ENCODE measurements at regions not wholly inside any gene's neighbourhood (a gene's known extent, or its start where the extent isn't known, plus 50 kb on each side); places are given as distances from the start of the nearest gene placed in this dataset.
"Not testable (repeated sequence)": the region's sequence is repeated elsewhere in the genome, so short reads cannot be mapped to it uniquely, and the experiment has no call there.

- not testable (repeated sequence) for H3K56ac ChIP-seq (ENCODE audit: low read length); H3K23ac ChIP-seq (ENCODE audit: low read length); H3K27me3 ChIP-seq (ENCODE audit: insufficient read depth, low read length, poor library complexity); H3K4me1 ChIP-seq (ENCODE audit: control insufficient read depth, low read depth, low read length); H3K4ac ChIP-seq (ENCODE audit: low read depth, low read length); H3K79me2 ChIP-seq (ENCODE audit: control insufficient read depth, insufficient read depth, low read length); H4K5ac ChIP-seq (ENCODE audit: low read length); H2BK120ac ChIP-seq (ENCODE audit: low read depth, low read length); H3K4me2 ChIP-seq (ENCODE audit: low read length); H2AK5ac ChIP-seq (ENCODE audit: low read length); H3K36me3 ChIP-seq (ENCODE audit: control insufficient read depth, insufficient read depth, low read length); H2BK5ac ChIP-seq (ENCODE audit: low read length); H3K27ac ChIP-seq (ENCODE audit: low read depth, low read length); H2BK15ac ChIP-seq (replicated peaks; ENCODE audit: low read depth); H4K8ac ChIP-seq (ENCODE audit: low read depth, low read length); H3K9ac ChIP-seq (ENCODE audit: low read length); H3K79me1 ChIP-seq (ENCODE audit: low read length); H3K18ac ChIP-seq (ENCODE audit: low read length); H3K4me3 ChIP-seq (ENCODE audit: low read length)
- WGBS (ENCODE audit: extremely low coverage, insufficient coverage, low lambda C conversion rate): no CpG with 5 or more reads among the region's 7 CpGs
- peak; percentile 73 for DNase-seq
Measured at GRCh38 chr7:69106449-69106848, 491.8 kb upstream of the AUTS2 start.

DNA sequence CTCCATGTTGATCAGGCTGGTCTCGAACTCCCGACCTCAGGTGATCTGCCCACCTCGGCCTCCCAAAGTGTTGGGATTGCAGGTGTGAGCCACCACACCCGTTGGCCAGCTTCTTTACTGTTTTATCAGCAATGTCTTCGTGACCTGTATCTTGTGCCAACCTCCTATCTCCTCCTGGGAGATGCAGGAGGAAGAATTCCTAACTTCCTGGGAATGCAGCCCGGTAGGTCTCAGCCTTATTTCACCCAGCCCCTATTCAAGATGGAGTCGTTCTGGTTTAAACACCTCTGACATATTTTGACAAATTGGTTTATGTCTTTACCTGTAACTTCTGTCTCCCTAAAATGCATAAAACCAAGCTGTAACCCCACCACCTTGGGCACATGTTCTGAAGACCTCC is 491.3 kb upstream of the AUTS2 start:
- not testable (repeated sequence) for H3K79me1 ChIP-seq (ENCODE audit: low read length); H3K4me3 ChIP-seq (ENCODE audit: low read length); DNase-seq

GRCh38 chr7:69108097-69108496 is 490.2 kb upstream of the AUTS2 start:
- peaks cover 8% of the 10 kb centered on the region for H3K4me1 ChIP-seq (ENCODE audit: control insufficient read depth, low read depth, low read length)
- no peak for DNase-seq
- WGBS (ENCODE audit: extremely low coverage, insufficient coverage, low lambda C conversion rate): no CpG with 5 or more reads among the region's 10 CpGs

More for the DNA sequence above, 491.3 kb upstream of the AUTS2 start:
- H3K79me2 ChIP-seq (ENCODE audit: control insufficient read depth, insufficient read depth, low read length); H3K56ac ChIP-seq (ENCODE audit: low read length); H4K8ac ChIP-seq (ENCODE audit: low read depth, low read length); H3K27ac ChIP-seq (ENCODE audit: low read depth, low read length); H2BK15ac ChIP-seq (replicated peaks; ENCODE audit: low read depth); H3K4ac ChIP-seq (ENCODE audit: low read depth, low read length); H2BK120ac ChIP-seq (ENCODE audit: low read depth, low read length); H2BK5ac ChIP-seq (ENCODE audit: low read length); H3K4me2 ChIP-seq (ENCODE audit: low read length); H4K5ac ChIP-seq (ENCODE audit: low read length); H3K9ac ChIP-seq (ENCODE audit: low read length); H3K36me3 ChIP-seq (ENCODE audit: control insufficient read depth, insufficient read depth, low read length); H3K27me3 ChIP-seq (ENCODE audit: insufficient read depth, low read length, poor library complexity); H3K4me1 ChIP-seq (ENCODE audit: control insufficient read depth, low read depth, low read length); H3K23ac ChIP-seq (ENCODE audit: low read length): not testable (repeated sequence)
- no CpG with 5 or more reads among the region's 7 CpGs for WGBS (ENCODE audit: extremely low coverage, insufficient coverage, low lambda C conversion rate)
- H2AK5ac ChIP-seq (ENCODE audit: low read length): peak overlapping the region; percentile 59
- H3K18ac ChIP-seq (ENCODE audit: low read length): peak overlapping the region; percentile 41

GRCh38 chr7:69109246-69109645 is 489.0 kb upstream of the AUTS2 start:
- H3K56ac ChIP-seq (ENCODE audit: low read length): no peak overlapping the region
- H3K23ac ChIP-seq (ENCODE audit: low read length): no peak overlapping the region

More at GRCh38 chr7:69108097-69108496, 490.2 kb upstream of the AUTS2 start:
- H3K4me2 ChIP-seq (ENCODE audit: low read length): no peak overlapping the region
- no peaks in the 10 kb centered on the region for H3K36me3 ChIP-seq (ENCODE audit: control insufficient read depth, insufficient read depth, low read length)
- no peaks in the 10 kb centered on the region for H3K27me3 ChIP-seq (ENCODE audit: insufficient read depth, low read length, poor library complexity)
- H2BK5ac ChIP-seq (ENCODE audit: low read length): no peak overlapping the region
- no peak overlapping the region for H2AK5ac ChIP-seq (ENCODE audit: low read length)
- no peak overlapping the region for H2BK120ac ChIP-seq (ENCODE audit: low read depth, low read length)
- H3K9ac ChIP-seq (ENCODE audit: low read length): no peak overlapping the region
- H3K4me3 ChIP-seq (ENCODE audit: low read length): no peak overlapping the region
- no peak overlapping the region for H3K4ac ChIP-seq (ENCODE audit: low read depth, low read length)
- no peak overlapping the region for H3K18ac ChIP-seq (ENCODE audit: low read length)
- H3K23ac ChIP-seq (ENCODE audit: low read length): no peak overlapping the region
- no peak overlapping the region for H2BK15ac ChIP-seq (replicated peaks; ENCODE audit: low read depth)
- no peak overlapping the region for H3K56ac ChIP-seq (ENCODE audit: low read length)
- no peak overlapping the region for H3K27ac ChIP-seq (ENCODE audit: low read depth, low read length)
- no peaks in the 10 kb centered on the region for H3K79me1 ChIP-seq (ENCODE audit: low read length)
- no peak overlapping the region for H4K8ac ChIP-seq (ENCODE audit: low read depth, low read length)
- no peaks in the 10 kb centered on the region for H3K79me2 ChIP-seq (ENCODE audit: control insufficient read depth, insufficient read depth, low read length)
- H4K5ac ChIP-seq (ENCODE audit: low read length): no peak overlapping the region

GRCh38 chr7:69109879-69110278 is 488.4 kb upstream of the AUTS2 start:
- Histone ChIP-seq H3K4me1 (ENCODE audit: control insufficient read depth, low read depth, low read length) (peaks cover 8% of the 10 kb centered on the region), H3K56ac (ENCODE audit: low read length) (no peak overlapping the region), H3K4me2 (ENCODE audit: low read length) (no peak overlapping the region), H3K4ac (ENCODE audit: low read depth, low read length) (no peak overlapping the region), H3K9ac (ENCODE audit: low read length) (no peak overlapping the region), H3K18ac (ENCODE audit: low read length) (no peak overlapping the region), H3K4me3 (ENCODE audit: low read length) (no peak overlapping the region), H3K23ac (ENCODE audit: low read length) (no peak overlapping the region), H4K8ac (ENCODE audit: low read depth, low read length) (no peak overlapping the region), H3K36me3 (ENCODE audit: control insufficient read depth, insufficient read depth, low read length) (no peaks in the 10 kb centered on the region), H3K27ac (ENCODE audit: low read depth, low read length) (no peak overlapping the region), H4K5ac (ENCODE audit: low read length) (no peak overlapping the region), H2BK15ac (replicated peaks; ENCODE audit: low read depth) (no peak overlapping the region), H3K79me2 (ENCODE audit: control insufficient read depth, insufficient read depth, low read length) (no peaks in the 10 kb centered on the region), H2AK5ac (ENCODE audit: low read length) (no peak overlapping the region), H2BK120ac (ENCODE audit: low read depth, low read length) (no peak overlapping the region), H3K79me1 (ENCODE audit: low read length) (no peaks in the 10 kb centered on the region), H2BK5ac (ENCODE audit: low read length) (no peak overlapping the region), H3K27me3 (ENCODE audit: insufficient read depth, low read length, poor library complexity) (no peaks in the 10 kb centered on the region)
- no peak for DNase-seq
- no CpG with 5 or more reads among the region's 7 CpGs for WGBS (ENCODE audit: extremely low coverage, insufficient coverage, low lambda C conversion rate)

More at GRCh38 chr7:69109246-69109645, 489.0 kb upstream of the AUTS2 start:
- Histone ChIP-seq H3K18ac (ENCODE audit: low read length) (no peak overlapping the region), H3K36me3 (ENCODE audit: control insufficient read depth, insufficient read depth, low read length) (no peaks in the 10 kb centered on the region), H3K4me3 (ENCODE audit: low read length) (no peak overlapping the region), H3K9ac (ENCODE audit: low read length) (no peak overlapping the region), H3K4me2 (ENCODE audit: low read length) (no peak overlapping the region), H3K4ac (ENCODE audit: low read depth, low read length) (no peak overlapping the region), H2BK5ac (ENCODE audit: low read length) (no peak overlapping the region), H4K8ac (ENCODE audit: low read depth, low read length) (no peak overlapping the region), H2AK5ac (ENCODE audit: low read length) (no peak overlapping the region), H3K79me2 (ENCODE audit: control insufficient read depth, insufficient read depth, low read length) (no peaks in the 10 kb centered on the region), H4K5ac (ENCODE audit: low read length) (no peak overlapping the region), H2BK15ac (replicated peaks; ENCODE audit: low read depth) (no peak overlapping the region), H3K27ac (ENCODE audit: low read depth, low read length) (no peak overlapping the region), H2BK120ac (ENCODE audit: low read depth, low read length) (no peak overlapping the region), H3K27me3 (ENCODE audit: insufficient read depth, low read length, poor library complexity) (no peaks in the 10 kb centered on the region), H3K4me1 (ENCODE audit: control insufficient read depth, low read depth, low read length) (peaks cover 8% of the 10 kb centered on the region), H3K79me1 (ENCODE audit: low read length) (no peaks in the 10 kb centered on the region)
- DNase-seq: no peak
- no CpG with 5 or more reads among the region's 3 CpGs for WGBS (ENCODE audit: extremely low coverage, insufficient coverage, low lambda C conversion rate)

DNA sequence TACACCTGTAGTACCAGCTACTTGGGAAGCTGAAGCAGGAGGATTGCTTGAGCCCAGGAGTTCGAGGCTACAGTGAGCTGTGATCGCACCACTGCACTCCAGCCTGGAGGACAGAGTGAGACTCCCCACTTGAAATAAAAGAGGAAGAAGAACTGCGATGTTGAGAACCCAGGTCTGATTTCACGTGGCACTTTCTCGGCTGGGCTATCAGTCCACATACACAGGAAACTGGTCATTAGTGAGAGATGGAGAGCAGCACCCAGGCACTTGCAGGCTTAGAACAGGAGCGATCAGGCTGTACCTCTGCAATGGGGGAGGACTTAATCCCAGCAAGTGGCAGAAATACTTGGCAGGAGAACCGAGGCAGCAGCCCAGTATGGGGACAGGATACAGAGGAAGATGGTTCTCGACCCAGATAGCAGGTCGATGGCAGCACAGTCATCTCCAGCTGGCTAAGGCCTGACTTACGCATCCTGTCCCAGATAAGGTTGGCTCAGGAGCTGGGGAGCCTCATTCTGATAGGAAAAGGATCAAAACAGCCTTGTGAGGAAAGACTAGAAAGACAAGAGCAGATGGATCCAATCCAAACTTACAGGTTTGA is 487.7 kb upstream of the AUTS2 start:
- H2BK15ac ChIP-seq (replicated peaks; ENCODE audit: low read depth): no peak overlapping the region
- H3K4me3 ChIP-seq (ENCODE audit: low read length): no peak overlapping the region
- no peak overlapping the region for H3K9ac ChIP-seq (ENCODE audit: low read length)
- no peaks in the 10 kb centered on the region for H3K27me3 ChIP-seq (ENCODE audit: insufficient read depth, low read length, poor library complexity)
- no peak overlapping the region for H2BK5ac ChIP-seq (ENCODE audit: low read length)
- no peak overlapping the region for H2BK120ac ChIP-seq (ENCODE audit: low read depth, low read length)
- H2AK5ac ChIP-seq (ENCODE audit: low read length): no peak overlapping the region
- no peak overlapping the region for H4K8ac ChIP-seq (ENCODE audit: low read depth, low read length)
- H3K27ac ChIP-seq (ENCODE audit: low read depth, low read length): no peak overlapping the region
- no peak for DNase-seq
- no peak overlapping the region for H3K4ac ChIP-seq (ENCODE audit: low read depth, low read length)
- no peaks in the 10 kb centered on the region for H3K36me3 ChIP-seq (ENCODE audit: control insufficient read depth, insufficient read depth, low read length)
- WGBS (ENCODE audit: extremely low coverage, insufficient coverage, low lambda C conversion rate): no CpG with 5 or more reads among the region's 10 CpGs
- H4K5ac ChIP-seq (ENCODE audit: low read length): no peak overlapping the region
- no peak overlapping the region for H3K23ac ChIP-seq (ENCODE audit: low read length)
- no peak overlapping the region for H3K4me2 ChIP-seq (ENCODE audit: low read length)
- no peaks in the 10 kb centered on the region for H3K79me1 ChIP-seq (ENCODE audit: low read length)
- H3K56ac ChIP-seq (ENCODE audit: low read length): no peak overlapping the region
- no peak overlapping the region for H3K18ac ChIP-seq (ENCODE audit: low read length)
- peaks cover 6% of the 10 kb centered on the region for H3K4me1 ChIP-seq (ENCODE audit: control insufficient read depth, low read depth, low read length)
- no peaks in the 10 kb centered on the region for H3K79me2 ChIP-seq (ENCODE audit: control insufficient read depth, insufficient read depth, low read length)
